HG02870 (cell line): ENCODE measurements at regions not wholly inside any gene's neighbourhood (a gene's known extent, or its start where the extent isn't known, plus 50 kb on each side); places are given as distances from the start of the nearest gene placed in this dataset.
"Not testable (repeated sequence)": the region's sequence is repeated elsewhere in the genome, so short reads cannot be mapped to it uniquely, and the experiment has no call there.

ENCODE experiments used
- ATAC-seq: cut with Tn5 transposase; IDR thresholded peaks from one replicate; pipeline ENCODE4 v1.9.1; 2021; ENCODE audit warnings: mild to moderate bottlenecking, moderate library complexity; ENCODE audit not compliant: unreplicated experiment

DNA sequence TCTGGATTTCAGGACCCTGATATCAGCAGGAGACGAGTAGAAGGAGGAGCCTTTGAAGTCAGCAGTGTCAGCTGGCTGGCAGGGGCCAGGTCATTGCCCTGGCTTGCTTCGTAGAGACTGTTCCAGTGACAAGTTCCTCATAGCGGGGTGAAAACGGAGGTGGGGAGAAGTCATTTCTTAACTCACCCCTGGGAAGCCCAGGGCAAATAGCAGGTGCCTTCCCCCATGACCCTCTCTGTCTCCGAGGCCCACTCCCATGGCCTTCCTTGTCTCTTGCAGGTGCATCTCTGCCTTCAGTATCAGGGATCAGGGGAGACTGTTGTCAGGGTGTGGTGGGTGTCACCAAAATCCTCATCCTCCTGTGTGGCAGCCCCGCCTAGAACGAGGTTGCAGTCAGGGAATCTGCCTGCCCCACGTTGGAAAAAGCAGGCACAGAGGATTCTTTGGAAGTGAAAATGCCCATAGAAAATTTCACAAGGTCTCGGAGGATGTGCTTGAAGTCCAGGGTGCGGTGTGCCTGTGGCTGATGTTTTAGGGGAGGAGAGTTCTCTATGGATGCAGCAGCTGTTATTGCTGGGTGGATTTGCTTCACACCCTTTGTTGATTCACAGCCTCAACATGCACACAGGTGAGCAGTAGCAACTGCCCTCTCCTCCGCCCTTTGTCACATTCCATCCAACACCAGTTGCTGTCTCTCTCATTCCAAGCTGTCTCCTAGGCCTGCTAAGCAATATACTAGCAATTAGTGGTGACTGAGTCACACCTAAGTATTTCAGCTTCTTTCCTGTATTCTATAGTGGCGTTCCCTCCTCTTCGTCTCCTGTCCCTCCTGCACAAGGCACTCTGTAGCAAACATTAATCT lies 142.6 kb upstream of the FHL2 start:
- no peak for ATAC-seq

DNA sequence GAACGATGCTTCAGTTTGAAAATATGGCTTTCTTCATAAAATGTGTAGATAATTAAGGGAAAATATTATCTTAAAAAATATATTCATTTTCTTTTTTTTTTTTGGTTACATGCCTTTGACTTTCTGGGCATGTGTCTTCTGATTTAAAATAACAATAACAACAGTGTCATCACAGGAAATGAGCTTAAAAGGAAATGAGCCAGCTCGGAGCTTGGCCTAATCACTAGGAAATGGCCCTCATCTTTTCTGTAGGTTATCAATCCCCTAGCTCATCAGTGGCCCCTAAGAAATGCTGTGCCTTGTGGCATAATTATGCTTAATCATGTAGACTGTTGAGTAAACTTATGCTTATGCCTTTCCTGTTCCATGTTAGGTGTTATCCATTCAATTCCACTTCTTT lies 141.8 kb upstream of the FHL2 start:
- ATAC-seq: no peak

DNA sequence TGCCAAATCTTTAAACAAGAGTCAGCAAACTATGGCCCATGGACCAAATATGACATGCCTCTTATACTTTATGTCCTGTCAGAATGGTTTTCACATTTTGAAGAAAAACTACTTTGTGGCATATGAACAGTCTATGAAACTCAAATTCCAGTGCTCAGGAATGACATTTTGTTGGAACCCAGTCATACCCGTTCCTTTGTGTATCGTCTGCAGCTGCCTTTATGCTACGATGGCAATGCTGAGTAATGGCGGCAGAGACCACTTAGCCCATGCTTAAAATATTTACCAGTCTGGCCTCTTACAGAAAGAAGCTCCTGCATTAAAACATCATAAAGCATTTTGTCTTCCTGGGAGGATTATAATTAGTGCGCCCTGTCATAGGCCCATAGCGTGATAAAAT lies 140.5 kb upstream of the FHL2 start:
- no peak for ATAC-seq

DNA sequence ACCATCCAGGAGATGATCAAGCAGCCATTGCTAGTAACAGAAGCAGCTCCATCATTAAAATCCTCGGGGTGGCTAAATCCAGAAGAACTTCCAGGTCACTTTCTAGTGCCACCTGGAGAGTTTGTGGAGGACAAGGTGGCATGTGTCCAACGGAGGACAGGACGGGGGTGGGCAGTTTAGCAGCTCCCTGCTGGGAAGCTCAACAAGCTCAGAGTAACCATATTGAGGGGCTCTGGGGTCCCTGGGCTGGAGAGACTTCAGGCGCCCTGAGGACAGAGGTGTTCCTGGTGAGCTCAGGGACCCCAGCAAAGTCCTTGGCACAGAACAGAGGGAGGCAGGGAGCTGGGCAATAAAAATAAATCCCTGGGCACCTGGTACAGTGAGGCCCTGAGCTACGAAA lies 140.0 kb upstream of the FHL2 start:
- no peak for ATAC-seq

DNA sequence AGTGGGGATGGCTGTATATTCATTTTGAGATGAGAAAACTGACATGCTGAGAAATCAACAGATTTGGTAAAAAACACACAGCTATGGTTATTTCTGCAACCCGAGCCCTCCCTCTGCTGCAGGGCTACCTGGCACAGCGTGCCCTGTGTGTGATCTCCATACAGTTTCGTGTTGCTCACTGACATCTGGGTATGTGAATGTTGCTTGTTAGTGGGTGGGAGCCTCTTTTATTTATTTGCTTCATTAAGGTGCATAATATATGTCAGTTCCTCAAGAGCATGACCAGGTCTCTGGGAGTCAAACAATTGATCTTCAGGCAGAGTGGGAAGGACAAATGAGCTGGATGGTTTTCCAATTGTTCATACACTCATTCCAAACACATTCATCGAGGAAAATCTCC lies 139.1 kb upstream of the FHL2 start:
- no peak for ATAC-seq

DNA sequence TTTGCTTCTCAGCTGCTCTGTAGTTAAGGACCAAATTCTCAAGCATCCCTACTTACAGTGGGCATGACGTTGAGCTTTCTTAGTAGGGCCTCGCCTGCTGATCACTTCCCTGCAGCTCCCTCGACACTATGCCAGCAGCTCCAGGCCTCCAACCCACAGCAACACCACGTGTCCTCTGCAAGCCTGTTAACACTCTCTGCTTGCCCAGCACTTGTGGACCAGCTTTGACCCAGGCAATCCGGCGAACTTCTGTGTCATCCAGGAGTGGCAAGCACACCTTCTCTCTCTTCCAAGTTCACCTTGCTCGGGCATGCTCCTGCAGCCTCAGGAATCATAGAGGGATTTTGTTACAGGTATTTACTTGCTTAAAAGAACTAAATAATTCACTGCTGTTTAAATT lies 138.6 kb upstream of the FHL2 start:
- no peak for ATAC-seq

DNA sequence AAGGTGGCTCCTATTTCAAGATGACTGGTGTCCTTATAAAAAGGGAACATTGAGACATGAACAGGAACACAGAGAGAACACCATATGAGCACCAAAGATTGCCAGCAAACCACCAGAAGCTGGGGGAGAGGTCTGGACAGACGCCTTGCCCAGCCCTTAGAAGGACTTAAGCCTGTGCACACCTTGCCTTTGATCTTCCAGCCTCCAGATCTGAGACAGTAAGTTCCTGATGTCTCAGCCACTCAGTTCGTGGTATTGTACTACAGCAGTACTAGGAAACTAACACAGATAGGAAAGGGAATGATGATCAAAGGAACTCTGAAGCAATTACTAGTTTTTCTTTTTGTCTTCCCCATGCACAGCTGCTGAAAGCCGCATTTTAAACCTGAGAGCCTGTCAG lies 137.3 kb upstream of the FHL2 start:
- ATAC-seq: no peak

DNA sequence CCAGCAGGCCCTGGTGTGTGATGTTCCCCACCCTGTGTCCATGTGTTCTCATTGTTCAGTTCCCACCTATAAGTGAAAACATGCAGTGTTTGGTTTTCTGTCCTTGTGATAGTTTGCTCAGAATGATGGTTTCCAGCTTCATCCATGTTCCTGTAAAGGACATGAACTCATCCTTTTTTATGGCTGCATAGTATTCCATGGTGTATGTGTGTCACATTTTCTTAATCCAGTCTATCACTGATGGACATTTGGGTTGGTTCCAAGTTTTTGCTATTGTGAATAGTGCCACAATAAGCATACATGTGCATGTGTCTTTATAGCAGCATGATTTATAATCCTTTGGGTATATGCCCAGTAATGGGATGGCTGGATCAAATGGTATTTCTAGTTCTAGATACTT lies 130.4 kb upstream of the FHL2 start:
- ATAC-seq: not testable (repeated sequence)

DNA sequence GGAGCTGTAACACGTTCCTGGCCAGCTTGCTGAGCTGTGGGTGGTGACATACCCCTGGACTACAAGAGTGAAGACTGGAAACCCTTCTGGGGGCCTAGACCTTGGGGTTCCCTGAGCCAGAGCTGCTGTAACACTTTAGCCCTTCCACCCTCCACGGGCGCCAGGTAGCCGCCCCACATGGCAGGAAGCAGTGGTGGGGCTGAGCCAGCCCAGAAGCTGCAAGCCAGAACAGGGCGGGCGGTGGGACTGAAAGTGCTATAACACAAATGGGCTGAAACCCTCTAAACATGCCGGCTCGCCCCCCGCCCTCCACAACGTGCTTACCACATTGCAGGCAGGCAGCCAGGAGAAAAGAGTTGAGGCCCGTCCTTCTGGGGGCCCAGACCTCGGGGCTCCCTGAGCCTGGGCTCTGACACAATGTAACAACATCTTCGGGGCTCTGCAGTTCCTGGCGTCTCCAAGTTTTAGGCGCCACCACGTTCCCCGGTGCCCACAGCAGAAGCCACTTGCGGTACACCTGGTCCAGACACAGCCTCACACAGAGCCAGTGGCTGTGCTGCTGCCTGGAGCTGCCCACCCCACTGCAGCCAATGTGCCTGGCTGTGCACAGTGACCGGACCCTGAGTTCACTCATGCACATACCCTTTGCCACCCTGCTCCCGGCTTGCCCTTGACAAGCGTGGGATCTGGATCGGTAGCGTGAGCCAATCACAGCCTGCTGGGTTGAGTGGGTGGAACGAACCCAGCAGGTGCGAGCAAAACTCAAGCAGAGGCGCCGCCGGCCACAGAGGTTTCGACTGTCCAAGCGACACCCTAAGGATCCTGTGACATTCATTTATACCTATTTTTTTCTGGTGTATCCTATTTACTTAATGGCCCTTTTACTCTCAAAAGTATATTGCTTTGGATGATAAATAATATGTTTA lies 127.4 kb upstream of the FHL2 start:
- no peak for ATAC-seq

DNA sequence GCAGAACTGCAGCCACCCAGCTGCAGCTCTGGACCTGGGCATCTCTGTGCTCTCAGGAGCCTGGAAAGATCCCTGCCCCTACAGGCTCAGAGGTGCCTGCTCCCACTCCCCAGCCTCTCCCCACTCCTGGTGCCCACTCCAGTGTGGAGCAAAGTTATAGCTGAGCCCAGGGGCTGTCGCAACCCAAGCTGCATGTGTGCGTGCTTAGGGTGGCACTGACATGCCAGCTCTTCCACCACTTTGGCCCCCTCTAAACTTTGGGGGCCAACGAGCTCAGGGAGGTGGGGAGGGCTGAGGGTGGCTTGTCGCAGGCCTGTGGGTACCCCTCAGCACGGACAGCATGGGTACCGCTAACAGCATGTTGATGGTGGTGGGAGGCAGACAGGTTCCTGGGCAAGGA lies 126.3 kb upstream of the FHL2 start:
- ATAC-seq: no peak

DNA sequence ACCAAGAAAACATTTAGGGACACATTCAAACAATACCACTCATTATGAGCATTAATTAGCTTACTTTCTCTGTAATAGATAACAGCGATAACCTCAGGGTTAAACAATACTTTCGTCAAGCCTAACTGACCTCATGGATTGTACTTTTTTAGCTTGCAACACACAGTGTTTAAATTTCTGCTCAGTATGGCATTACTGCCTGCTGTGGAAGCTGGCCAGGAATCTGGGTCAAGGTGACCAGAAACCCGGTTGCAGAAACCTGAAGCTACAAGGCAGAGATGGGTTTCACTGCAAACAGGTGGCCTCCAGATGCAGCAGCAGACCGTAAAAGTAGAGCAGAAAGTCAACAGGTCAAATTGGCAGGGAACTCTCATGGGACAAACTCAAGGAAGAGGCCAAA lies 123.8 kb upstream of the FHL2 start:
- no peak for ATAC-seq

DNA sequence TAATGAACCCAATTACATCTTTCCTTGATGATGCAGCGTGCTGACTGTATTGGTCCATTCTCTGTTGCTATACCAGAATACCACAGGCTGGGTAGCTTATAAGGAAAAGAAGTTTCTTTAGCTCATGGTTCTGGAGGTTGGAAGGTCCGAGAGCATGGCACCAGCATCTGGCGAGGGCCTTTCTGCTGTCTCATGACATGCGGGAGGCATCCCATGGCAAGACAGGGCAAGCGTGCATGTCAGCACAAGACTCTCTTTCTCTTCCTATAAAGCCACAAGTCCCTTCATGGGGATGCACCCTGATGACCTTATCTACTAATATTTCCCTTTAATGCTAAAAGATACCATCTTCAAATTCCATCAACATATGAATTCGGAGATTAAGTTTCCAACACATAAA lies 122.8 kb upstream of the FHL2 start:
- ATAC-seq: no peak

DNA sequence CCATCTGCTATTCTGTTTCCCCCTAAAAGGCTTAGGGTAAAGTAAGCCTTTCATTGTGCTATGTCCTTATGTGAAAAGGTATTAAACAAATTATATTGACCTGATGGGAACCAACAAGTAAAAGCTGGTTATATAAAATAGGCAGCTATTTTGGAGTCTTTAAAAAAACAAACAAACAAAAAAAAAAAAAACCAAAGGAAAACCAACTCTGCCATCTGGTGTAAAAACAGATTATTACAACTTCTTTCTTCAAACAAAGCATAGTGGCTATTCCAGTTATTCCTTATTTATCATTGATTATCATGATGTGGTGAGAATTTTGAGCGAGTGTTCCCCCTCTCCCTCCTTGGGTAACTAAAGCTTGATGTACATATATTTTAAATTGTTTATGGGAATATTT lies 122.3 kb upstream of the FHL2 start:
- no peak for ATAC-seq

DNA sequence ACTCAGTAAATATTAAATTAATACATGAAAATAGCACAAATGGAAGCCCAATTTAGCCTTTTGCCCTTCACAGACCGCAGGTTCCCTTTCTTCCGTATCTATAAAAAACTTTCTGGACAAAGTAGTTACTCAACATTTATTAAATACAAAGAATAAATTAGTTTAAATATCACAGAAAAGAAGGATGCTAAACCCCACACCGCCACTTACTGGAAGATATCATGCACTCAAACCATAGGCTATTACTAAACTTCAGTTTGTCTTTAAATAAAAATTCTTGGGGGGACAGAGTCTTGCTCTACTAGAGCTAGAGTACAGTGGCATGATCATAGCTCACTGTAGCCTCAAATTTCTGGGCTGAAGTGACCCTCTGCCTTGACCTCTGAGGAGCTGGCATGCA lies 120.7 kb upstream of the FHL2 start:
- ATAC-seq: no peak

DNA sequence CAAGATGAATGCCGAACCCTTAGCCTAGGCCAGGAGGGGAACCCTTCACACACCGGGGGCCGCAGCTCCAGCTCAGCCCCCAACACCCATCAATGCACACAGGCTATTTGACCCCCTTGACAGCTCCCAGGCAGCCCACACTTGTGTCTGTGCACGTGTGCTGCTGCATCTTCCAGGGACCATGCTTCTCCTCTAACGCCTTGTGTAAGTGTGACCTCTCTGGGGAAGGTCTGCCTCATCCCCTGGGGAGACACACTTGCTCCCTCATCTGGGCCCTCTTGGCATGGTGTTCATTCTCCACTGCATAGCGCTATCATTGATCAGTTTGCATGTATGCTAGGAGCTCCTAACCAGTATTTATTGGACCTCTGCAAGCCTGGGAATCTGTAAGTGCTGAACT lies 120.0 kb upstream of the FHL2 start:
- ATAC-seq: no peak

DNA sequence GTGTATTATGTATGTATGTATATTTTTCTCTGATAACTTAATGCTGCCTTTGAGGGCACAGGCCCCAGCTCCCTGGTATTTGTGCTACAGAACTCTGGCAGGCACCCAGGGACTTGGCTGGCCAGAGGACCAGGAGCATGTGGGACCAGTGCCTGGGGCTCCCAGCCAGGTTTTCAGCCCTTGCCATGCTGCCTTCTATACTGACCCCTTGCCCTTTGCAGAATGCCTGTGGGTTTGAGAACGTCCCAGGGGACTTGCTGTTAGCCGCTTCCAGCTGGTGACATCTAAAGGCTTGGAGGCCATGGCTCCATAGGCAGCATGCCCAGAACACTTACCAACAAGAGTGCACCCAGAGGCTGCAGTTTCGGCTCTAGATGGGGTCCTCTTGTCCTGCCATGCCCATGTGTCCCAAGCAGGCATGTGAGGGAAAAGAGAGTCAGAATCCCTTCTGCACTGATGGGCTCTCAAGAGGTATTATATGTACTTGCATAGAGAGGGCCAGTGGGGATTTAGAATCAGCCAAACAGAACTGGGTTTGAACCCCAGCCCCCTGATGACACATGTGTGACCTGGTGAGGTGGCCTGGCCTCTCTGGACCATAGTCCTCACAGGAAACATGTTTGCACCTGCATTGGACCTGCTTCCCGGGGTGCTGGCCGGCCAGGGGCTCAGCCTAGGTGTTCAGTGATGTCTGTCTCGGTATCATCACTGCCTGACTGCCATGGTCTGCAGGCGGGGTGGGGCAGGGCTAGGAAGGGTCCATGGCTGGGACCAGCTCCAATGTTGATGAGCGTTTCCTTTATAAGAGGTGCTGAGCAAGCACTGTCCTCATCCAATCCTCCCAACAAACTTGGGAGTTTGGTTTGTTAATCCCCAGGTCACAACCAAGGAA lies 119.2 kb upstream of the FHL2 start:
- no peak for ATAC-seq

DNA sequence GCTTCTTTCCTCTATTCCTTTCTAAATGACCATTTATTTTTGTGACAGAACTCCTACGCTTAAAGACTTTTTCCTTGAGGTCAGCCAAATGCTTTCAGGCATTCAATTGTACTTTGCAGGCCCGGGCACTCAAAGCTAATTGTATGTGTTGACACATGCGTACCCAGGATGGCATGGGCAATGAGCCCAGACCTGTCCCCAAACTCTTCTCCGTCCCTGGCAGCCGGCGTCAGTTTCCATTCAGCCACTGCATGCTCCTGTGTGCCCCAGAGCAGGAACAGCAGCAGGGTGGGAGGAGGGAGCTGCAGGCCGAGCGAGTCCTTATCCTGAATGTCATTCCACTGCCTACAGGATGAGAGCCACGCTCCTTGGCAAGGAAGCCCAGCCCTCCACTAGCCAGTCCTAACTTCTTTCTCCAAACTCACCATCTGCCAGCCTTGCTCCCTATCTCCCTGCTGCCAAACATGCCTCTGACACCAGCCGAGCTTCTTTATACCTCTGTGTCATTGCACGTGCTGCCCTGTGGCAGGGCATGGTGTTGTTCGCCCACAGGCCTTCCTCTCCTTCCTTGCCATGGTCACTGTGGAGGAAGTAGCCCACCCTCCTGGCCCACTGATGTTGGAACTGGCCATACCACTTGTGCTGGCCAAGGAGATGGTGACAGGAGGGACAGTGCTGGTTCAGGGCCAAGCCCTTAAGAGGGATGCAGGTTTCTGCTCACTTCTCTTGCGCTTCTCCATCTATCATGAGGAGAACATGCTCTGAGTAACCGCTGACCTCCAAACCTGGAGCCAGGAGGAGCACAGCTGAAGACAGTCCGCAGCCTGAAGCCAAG lies 116.9 kb upstream of the FHL2 start:
- no peak for ATAC-seq

DNA sequence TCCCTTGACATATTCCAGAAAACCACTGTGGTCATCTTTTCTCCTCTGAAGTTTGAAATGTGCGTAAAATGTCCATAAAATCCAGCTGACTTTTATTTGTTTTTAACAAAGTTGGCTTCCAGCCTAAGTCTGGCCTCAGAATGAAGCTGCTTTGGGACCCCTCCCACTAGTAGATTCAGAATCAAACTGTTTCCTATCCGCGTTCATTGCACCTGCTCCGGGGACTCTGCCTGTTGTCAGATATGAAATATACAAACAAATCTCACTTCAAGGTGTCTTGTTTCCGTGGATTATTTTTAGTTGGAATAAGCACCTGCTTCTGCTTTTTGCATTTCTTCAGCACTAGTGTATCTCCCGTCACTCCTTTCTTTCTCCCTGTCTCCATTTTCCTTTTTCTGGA lies 115.7 kb upstream of the FHL2 start:
- no peak for ATAC-seq

DNA sequence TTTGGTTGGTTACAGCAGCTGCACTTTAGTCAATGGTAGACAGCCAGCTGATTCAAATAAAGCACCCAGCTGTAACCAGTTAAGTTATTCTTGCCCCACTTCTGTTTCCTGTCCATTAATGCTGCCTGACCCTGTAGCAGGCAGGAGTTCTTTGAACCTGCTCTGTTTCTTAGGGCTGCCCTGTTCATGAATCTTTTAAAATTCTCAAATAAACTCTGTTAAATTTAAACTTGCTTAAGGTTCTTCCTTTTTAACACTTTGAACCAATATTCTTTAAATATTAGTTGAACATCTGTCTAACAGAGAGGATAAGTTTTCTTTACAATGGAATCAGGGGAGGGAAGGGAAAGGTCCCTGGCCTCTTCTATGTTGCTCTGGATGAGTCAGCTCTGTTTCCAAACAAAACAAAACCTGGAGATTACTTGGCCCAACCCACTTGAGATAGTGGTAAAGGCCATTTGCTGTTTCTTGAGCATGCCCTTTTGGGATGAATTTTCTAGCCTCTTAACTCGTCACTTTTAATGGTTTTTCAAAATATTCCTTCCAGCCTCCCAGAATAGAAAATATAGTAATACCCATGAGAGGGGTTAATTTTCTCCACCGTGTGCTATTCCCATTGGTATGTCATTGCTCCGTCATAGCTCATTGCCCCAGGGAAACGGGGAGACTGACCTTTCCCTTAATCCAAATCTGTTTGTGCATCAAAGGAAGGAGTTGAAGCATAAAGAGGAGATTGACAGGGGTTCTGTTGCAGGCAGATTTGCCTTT lies 112.1 kb upstream of the FHL2 start:
- ATAC-seq: no peak
